SU-DHL-6 (cell line): ENCODE measurements at regions not wholly inside any gene's neighbourhood (a gene's known extent, or its start where the extent isn't known, plus 50 kb on each side); places are given as distances from the start of the nearest gene placed in this dataset.

Experiments used
- CTCF ChIP-seq: fragments of 200-600 bp; sonication (generic); IDR thresholded peaks from one replicate; pipeline ENCODE4 v1.5.1; 2017; ENCODE audit warnings: antibody characterized with exemption, mild to moderate bottlenecking, low read length, moderate library complexity; ENCODE audit not compliant: insufficient read depth, poor library complexity, severe bottlenecking
- EZH2phosphoT487 ChIP-seq: fragments of 200-600 bp; sonication (generic), shearing (Covaris generic); conservative IDR thresholded peaks from 2 replicates; pipeline ENCODE4 v1.6.1; 2018; ENCODE audit warnings: mild to moderate bottlenecking, antibody characterized with exemption, low read length, moderate library complexity, mixed read lengths

GRCh38 chr13:73547239-73547638 lies 488.4 kb downstream of the KLF5 start:
- no peak for TF ChIP-seq CTCF
- no peak for TF ChIP-seq EZH2phosphoT487
